Epithelial cell of proximal tubule (primary cell): ENCODE measurements at regions not wholly inside any gene's neighbourhood (a gene's known extent, or its start where the extent isn't known, plus 50 kb on each side); places are given as distances from the start of the nearest gene placed in this dataset.

ENCODE experiments used
- DNase-seq: peaks from one replicate; pipeline ENCODE4 v3.0.0-alpha.2; 2011; ENCODE audit warnings: low read depth
- H3K4me3 ChIP-seq: 2 replicates; pipeline ENCODE4 v1.5.1; 2011; ENCODE audit warnings: low read depth, mild to moderate bottlenecking, low read length
- TF ChIP-seq, protein P1 (sequence below): conservative IDR thresholded peaks from 2 replicates; pipeline ENCODE4 v1.5.1; 2012; ENCODE audit warnings: low read depth, mild to moderate bottlenecking, low read length

DNA sequence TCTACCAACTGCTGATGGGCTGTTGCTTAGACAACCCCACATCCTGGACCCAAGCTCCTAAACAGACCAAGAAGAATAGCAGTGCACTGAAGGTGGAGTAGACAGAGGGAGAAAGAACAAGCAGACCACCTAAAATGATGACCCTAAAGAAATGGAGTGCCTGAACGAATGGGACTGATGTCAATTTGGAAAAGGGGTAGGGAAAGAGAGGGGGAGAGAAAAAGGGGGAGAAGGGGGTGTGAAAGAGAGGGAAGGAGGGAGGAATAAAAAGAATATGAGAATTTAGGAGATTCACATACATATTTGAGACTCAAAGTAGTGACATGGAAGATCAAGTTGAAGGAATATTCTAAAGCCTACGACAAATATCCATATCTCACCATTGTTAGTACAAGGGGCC lies 144.4 kb upstream of the DUSP10 start:
- TF ChIP-seq, protein P1, sequence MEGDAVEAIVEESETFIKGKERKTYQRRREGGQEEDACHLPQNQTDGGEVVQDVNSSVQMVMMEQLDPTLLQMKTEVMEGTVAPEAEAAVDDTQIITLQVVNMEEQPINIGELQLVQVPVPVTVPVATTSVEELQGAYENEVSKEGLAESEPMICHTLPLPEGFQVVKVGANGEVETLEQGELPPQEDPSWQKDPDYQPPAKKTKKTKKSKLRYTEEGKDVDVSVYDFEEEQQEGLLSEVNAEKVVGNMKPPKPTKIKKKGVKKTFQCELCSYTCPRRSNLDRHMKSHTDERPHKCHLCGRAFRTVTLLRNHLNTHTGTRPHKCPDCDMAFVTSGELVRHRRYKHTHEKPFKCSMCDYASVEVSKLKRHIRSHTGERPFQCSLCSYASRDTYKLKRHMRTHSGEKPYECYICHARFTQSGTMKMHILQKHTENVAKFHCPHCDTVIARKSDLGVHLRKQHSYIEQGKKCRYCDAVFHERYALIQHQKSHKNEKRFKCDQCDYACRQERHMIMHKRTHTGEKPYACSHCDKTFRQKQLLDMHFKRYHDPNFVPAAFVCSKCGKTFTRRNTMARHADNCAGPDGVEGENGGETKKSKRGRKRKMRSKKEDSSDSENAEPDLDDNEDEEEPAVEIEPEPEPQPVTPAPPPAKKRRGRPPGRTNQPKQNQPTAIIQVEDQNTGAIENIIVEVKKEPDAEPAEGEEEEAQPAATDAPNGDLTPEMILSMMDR, result no peak
- no peak for DNase-seq
- H3K4me3 ChIP-seq, result no peak overlapping the region

DNA sequence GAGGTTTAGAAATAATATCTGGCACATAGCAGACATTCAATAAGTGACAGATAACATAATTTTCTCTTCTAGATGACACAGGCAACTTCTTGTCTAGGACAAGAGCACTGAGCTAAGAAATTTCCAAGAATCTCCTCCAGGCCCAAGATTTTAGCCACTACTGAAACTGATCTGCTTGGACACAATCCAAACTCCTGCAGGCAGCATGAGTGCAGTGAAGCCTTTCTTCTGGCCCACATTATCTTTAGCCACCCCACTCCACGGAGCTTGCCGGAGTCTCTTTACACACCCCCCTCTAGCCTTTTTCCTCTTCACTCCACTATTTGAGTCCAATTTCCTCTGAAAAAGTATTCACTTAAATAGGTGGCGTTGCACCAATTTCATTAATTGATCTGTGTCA lies 142.9 kb upstream of the DUSP10 start:
- H3K4me3 ChIP-seq, result no peak overlapping the region
- TF ChIP-seq, protein P1, result no peak
- DNase-seq, result no peak

DNA sequence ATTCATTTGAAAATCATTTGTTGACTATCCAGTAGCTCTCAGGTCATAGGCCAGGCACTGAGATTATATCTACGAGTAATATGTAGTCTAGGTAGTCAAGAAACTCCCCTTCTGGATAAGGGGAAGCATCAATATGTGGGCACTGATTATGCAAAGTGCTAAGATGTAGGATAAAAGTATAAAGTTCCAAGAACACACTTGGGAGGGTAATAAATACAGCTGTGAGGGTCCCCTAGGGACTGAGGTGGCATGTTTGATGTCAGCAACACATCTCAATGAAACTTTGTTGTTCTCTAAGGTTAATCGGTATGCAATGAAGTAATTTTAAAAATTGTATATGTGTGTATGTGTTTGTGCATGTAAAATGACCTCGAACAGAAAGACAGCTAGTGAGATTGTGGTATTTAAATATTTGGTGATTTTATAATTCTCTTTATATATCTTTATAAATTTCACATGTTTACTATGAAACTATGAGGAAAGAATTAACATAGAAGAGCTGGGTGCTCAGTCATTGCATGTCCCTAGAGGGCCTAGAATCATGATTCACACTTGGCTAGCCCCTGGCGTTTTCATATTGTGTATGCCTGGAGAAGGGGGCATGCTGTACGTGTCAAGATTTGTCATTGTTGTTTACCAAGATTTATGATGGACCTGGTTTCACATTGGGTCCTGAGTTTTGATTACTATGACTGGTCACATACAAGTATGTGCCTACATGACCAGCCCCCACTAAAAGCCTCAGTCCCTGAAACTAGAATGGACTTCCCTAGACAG lies 140.1 kb upstream of the DUSP10 start:
- H3K4me3 ChIP-seq, result no peak overlapping the region
- DNase-seq, result no peak
- TF ChIP-seq, protein P1, result no peak

DNA sequence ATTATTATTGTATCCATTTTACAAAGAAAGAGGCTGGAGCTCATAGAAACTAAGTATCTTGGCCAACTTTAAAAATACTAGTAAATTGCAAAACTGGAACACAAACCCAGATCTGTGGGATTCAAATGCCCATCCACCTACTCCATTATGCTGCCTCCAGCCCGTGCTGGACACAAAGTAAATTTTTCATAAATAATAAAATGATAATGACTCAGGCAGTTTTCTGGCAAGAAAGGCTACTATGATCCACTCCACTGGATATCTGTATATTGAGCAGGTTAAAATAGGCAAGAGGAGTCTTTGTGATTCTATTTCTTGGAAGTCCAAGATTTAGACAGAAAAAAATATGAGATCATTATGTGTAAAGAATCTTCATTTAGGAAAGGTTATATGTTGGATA lies 138.3 kb upstream of the DUSP10 start:
- no peak for DNase-seq
- TF ChIP-seq, protein P1, result no peak
- H3K4me3 ChIP-seq, result no peak overlapping the region

DNA sequence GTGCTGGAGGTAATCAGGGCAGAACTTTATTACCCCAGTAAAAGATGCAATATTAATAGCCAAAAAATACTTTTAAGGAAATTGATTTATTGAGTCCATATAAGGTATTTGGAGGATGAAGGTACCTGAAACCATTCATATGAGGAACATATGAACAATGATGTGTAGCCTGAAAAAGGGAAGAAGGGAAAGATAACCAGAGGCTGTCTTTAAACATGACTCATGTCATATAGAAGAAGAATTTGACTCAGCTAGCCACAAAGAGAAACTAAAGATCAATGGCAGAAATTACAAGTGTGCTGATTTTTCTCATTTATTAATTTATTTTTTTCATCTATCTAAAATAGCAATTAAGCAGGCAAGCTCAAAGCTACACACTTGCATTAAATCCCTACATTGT lies 136.2 kb upstream of the DUSP10 start:
- no peak for DNase-seq

DNA sequence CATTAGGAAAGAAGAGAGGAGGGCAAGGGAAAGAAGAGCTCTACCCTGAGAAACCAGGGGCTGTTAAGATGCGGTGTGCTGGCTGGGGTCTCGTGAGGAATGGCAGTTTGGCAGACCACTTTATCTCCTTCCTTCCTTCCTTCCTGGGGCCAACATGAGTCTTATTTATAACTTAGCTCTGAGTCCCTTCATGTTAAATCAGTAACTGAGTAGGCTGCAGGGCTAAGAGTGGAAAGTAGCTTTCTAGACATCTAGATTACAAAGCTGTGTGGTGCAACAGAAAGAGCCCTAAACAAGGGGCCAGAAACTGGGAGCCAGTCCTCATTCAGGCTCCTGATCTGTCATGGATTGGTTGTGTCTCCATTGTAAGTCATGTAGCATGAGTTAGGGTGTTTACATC lies 135.4 kb upstream of the DUSP10 start:
- no peak overlapping the region for H3K4me3 ChIP-seq
- TF ChIP-seq, protein P1, result no peak
- DNase-seq, result no peak

More for the DNA sequence above, 136.2 kb upstream of the DUSP10 start:
- TF ChIP-seq, protein P1, result no peak
- no peak overlapping the region for H3K4me3 ChIP-seq

DNA sequence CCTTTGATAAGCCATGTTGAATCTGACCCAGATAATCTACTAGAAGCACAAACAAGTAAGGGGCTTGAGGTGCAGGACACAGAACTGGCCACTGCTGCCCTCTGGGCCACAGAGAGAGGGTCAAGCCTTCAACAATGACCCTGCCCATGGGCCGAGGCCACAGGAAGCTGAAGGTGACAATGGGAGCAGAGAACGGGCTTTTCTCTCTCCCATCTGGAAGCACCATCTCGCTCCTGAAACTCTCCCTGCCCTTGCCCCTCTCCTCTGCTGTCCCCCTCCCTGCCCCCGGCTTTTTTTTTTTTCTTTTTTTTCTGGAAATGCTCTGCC lies 133.1 kb upstream of the DUSP10 start:
- TF ChIP-seq, protein P1, result no peak
- no peak overlapping the region for H3K4me3 ChIP-seq
- no peak for DNase-seq
